ENCODE measurements at regions not wholly inside any gene's neighbourhood (a gene's known extent, or its start where the extent isn't known, plus 50 kb on each side); places are given as distances from the start of the nearest gene placed in this dataset.

GRCh38 chr3:118468801-118469200 lies 565.8 kb downstream of the IGSF11 start:
- TF ChIP-seq, protein P1, sequence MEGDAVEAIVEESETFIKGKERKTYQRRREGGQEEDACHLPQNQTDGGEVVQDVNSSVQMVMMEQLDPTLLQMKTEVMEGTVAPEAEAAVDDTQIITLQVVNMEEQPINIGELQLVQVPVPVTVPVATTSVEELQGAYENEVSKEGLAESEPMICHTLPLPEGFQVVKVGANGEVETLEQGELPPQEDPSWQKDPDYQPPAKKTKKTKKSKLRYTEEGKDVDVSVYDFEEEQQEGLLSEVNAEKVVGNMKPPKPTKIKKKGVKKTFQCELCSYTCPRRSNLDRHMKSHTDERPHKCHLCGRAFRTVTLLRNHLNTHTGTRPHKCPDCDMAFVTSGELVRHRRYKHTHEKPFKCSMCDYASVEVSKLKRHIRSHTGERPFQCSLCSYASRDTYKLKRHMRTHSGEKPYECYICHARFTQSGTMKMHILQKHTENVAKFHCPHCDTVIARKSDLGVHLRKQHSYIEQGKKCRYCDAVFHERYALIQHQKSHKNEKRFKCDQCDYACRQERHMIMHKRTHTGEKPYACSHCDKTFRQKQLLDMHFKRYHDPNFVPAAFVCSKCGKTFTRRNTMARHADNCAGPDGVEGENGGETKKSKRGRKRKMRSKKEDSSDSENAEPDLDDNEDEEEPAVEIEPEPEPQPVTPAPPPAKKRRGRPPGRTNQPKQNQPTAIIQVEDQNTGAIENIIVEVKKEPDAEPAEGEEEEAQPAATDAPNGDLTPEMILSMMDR (IDR thresholded peaks at IDR 0.05; ENCODE audit: low read length): no peak
- TF ChIP-seq EZH2 (optimal IDR thresholded peaks at IDR 0.05; ENCODE audit: low read depth, low read length) (no peak), EZH2phosphoT487 (IDR thresholded peaks at IDR 0.05; ENCODE audit: low read length) (no peak)

Data from MM.1S (cell line).